B cell (primary cell): ENCODE measurements at regions not wholly inside any gene's neighbourhood (a gene's known extent, or its start where the extent isn't known, plus 50 kb on each side); places are given as distances from the start of the nearest gene placed in this dataset.

Experiments
- ATAC-seq: fragments of 200-7000 bp; cut with Tn5 transposase; one replicate; pipeline ENCODE4 v1.10.0; 2021; ENCODE audit warnings: low read depth, mild to moderate bottlenecking, moderate number of reproducible peaks, moderate library complexity
- CTCF ChIA-PET: fragments of 350-600 bp; sonication (Branson Sonifier 250); formaldehyde crosslinking; loops from one replicate; lab custom pipeline; 2021; ENCODE audit warnings: antibody characterized with exemption, inconsistent platforms; lab: Charles Lee
- POLR2A ChIA-PET: fragments of 350-600 bp; sonication (Branson Sonifier 250); formaldehyde crosslinking; loops from one replicate; lab custom pipeline; 2021; ENCODE audit warnings: antibody characterized with exemption; lab: Charles Lee
- DNase-seq: peaks from one replicate; pipeline ENCODE4 v3.0.0; 2013
- H2AFZ ChIP-seq: 2 replicates; pipeline ENCODE4 v1.6.1; 2012; ENCODE audit warnings: mild to moderate bottlenecking, low read depth, low read length; ENCODE audit not compliant: insufficient read depth, poor library complexity, severe bottlenecking
- H3K27ac ChIP-seq, 2 donors: 1 replicate in 1 of 2; 2 replicates in 1 of 2; pipeline ENCODE4 v1.5.1; 2012 to 2013; ENCODE audit warnings: low read length in 2 of 2, mild to moderate bottlenecking in 2 of 2, moderate library complexity in 1 of 2
- H3K27me3 ChIP-seq, 4 experiments: fragments of 200-600 bp in 1 of 4; sonication (generic) in 1 of 4; replicated peaks in 1 of 4; 1 replicate in 2 of 4; 2 replicates in 2 of 4; pipeline versions ENCODE4 v1.6.1 to v1.7.0; 2013 to 2016; ENCODE audit warnings: low read length in 3 of 4, mild to moderate bottlenecking in 2 of 4, mixed read lengths in 1 of 4, moderate library complexity in 1 of 4; ENCODE audit not compliant: insufficient read depth in 4 of 4, control insufficient read depth in 3 of 4; ENCODE audit errors: control extremely low read depth in 1 of 4
- H3K36me3 ChIP-seq, 2 experiments: replicated peaks in 1 of 2; 1 replicate in 1 of 2; 2 replicates in 1 of 2; pipeline versions ENCODE4 v1.6.1 to v1.7.1; 2013; ENCODE audit warnings: low read length in 1 of 2; ENCODE audit not compliant: insufficient read depth in 2 of 2, control insufficient read depth in 1 of 2; ENCODE audit errors: control extremely low read depth in 1 of 2, extremely low read depth in 1 of 2
- H3K4me1 ChIP-seq, 2 donors: fragments of 200-600 bp in 1 of 2; sonication (generic) in 1 of 2; 1 replicate in 1 of 2; 2 replicates in 1 of 2; pipeline versions ENCODE4 v1.5.1 to v1.6.1; 2013 to 2017; ENCODE audit warnings: low read length in 2 of 2; ENCODE audit not compliant: control insufficient read depth in 2 of 2, insufficient read depth in 2 of 2
- H3K4me2 ChIP-seq: replicated peaks from 2 replicates; pipeline ENCODE3; 2012; ENCODE audit warnings: mild to moderate bottlenecking, low read depth, low read length; ENCODE audit not compliant: poor library complexity, severe bottlenecking
- H3K4me3 ChIP-seq, 5 experiments: fragments of 200-600 bp in 1 of 5; sonication (generic) in 1 of 5; 1 replicate in 3 of 5; 2 replicates in 2 of 5; pipeline versions ENCODE4 v1.5.1 to v1.7.0; 2011 to 2016; ENCODE audit warnings: low read length in 4 of 5, mild to moderate bottlenecking in 4 of 5, low read depth in 2 of 5, control low read depth in 1 of 5, moderate library complexity in 1 of 5; ENCODE audit not compliant: insufficient read depth in 1 of 5; ENCODE audit errors: control extremely low read depth in 1 of 5, extremely low read depth in 1 of 5
- H3K79me2 ChIP-seq: fragments of 200-600 bp; sonication (generic); one replicate; pipeline ENCODE4 v1.6.0; 2016; ENCODE audit warnings: low read length; ENCODE audit not compliant: control insufficient read depth, insufficient read depth
- H3K9ac ChIP-seq: fragments of 200-600 bp; sonication (generic); 2 replicates; pipeline ENCODE4 v1.6.1; 2017; ENCODE audit warnings: mild to moderate bottlenecking, low read length, moderate library complexity
- H3K9me3 ChIP-seq, 3 donors: one replicate each; pipeline versions ENCODE4 v1.6.1 to v1.7.1; 2013; ENCODE audit warnings: low read length in 2 of 3; ENCODE audit not compliant: control insufficient read depth in 2 of 3, insufficient read depth in 1 of 3; ENCODE audit errors: control extremely low read depth in 1 of 3
- H4K20me1 ChIP-seq: 2 replicates; pipeline ENCODE4 v1.6.0; 2012; ENCODE audit warnings: mild to moderate bottlenecking, low read length; ENCODE audit not compliant: insufficient read depth, control insufficient read depth, poor library complexity, severe bottlenecking
- H3K27ac Mint-ChIP-seq: one replicate; pipeline ENCODE4 v1.8.0; 2021; ENCODE audit warnings: mixed read lengths
- H3K27me3 Mint-ChIP-seq: one replicate; pipeline ENCODE4 v1.8.0; 2021; ENCODE audit warnings: mixed read lengths
- H3K4me1 Mint-ChIP-seq: one replicate; pipeline ENCODE4 v1.8.0; 2021; ENCODE audit warnings: mixed read lengths
- H3K4me3 Mint-ChIP-seq: one replicate; pipeline ENCODE4 v1.8.0; 2021; ENCODE audit warnings: mixed read lengths
- H3K9me3 Mint-ChIP-seq: one replicate; pipeline ENCODE4 v1.8.0; 2022; ENCODE audit warnings: mixed read lengths; ENCODE audit not compliant: insufficient read depth
- CTCF ChIP-seq: fragments of 200-600 bp; IDR thresholded peaks from one replicate; pipeline ENCODE4 v1.8.0; 2022; ENCODE audit warnings: antibody characterized with exemption, mild to moderate bottlenecking
- EZH2 ChIP-seq: IDR thresholded peaks from 2 replicates; pipeline ENCODE4 v1.6.1; 2012; ENCODE audit warnings: borderline replicate concordance, low read depth, mild to moderate bottlenecking, moderate library complexity, low read length; ENCODE audit not compliant: insufficient read depth, poor library complexity, severe bottlenecking
- WGBS: methylation state at CpG from one replicate; pipeline ENCODE4 v1.1.5; 2013; ENCODE audit warnings: missing lambda C conversion rate; ENCODE audit not compliant: insufficient coverage; 5-methylcytosine and 5-hydroxymethylcytosine counted together
- intact Hi-C: fragments of 100-400 bp; cut with micrococcal nuclease; formaldehyde crosslinking; loops from one replicate; pipeline ENCODE4 v1.10.0; 2022

GRCh38 chr6:143600821-143601220 is 76.9 kb upstream of the PHACTR2 start:
- Mint-ChIP-seq H3K27ac (no peak overlapping the region), H3K27me3 (no peaks in the 10 kb centered on the region), H3K9me3 (peaks cover 2% of the 10 kb centered on the region), H3K4me3 (no peak overlapping the region), H3K4me1 (peaks cover 12% of the 10 kb centered on the region)
- Histone ChIP-seq H3K4me2 (no peak overlapping the region), H3K36me3 (no peaks in the 10 kb centered on the region), H3K9me3 (peaks cover 0 to 5% (median 1%) of the 10 kb centered on the region in 3 donors), H3K4me3 (no peak overlapping the region), H4K20me1 (no peaks in the 10 kb centered on the region), H3K27me3 (no peaks in the 10 kb centered on the region), H3K9ac (no peak overlapping the region), H3K79me2 (no peaks in the 10 kb centered on the region), H2AFZ (no peak overlapping the region), H3K4me1 (peaks cover 5 to 6% of the 10 kb centered on the region in 2 donors), H3K27ac (no peak overlapping the region)
- DNase-seq (no peak), ATAC-seq (no peak)
- WGBS = no CpG with 5 or more reads among the region's 2 CpGs
- intact Hi-C loops = no loop called here
- ChIA-PET CTCF (no interaction called here), POLR2A (no interaction called here)
- TF ChIP-seq CTCF (no peak), EZH2 (no peak)

GRCh38 chr6:143598466-143599080 is 79.2 kb upstream of the PHACTR2 start:
- TF ChIP-seq EZH2 = no peak
- no peak for TF ChIP-seq CTCF
- Histone ChIP-seq H3K9ac (no peak overlapping the region), H3K27ac (no peak overlapping the region), H2AFZ (no peak overlapping the region), H3K4me3 (no peak overlapping the region), H3K36me3 (no peaks in the 10 kb centered on the region), H4K20me1 (no peaks in the 10 kb centered on the region), H3K4me2 (peak overlapping the region; percentile 13), H3K27me3 (no peaks in the 10 kb centered on the region), H3K9me3 (peaks cover 0 to 5% (median 1%) of the 10 kb centered on the region in 3 donors), H3K4me1 (peaks cover 5 to 6% of the 10 kb centered on the region in 2 donors), H3K79me2 (no peaks in the 10 kb centered on the region)
- Mint-ChIP-seq H3K4me3 (no peak overlapping the region), H3K9me3 (peaks cover 2% of the 10 kb centered on the region), H3K27ac (no peak overlapping the region), H3K4me1 (peaks cover 12% of the 10 kb centered on the region), H3K27me3 (no peaks in the 10 kb centered on the region)
- no peak for ATAC-seq
- intact Hi-C loops = no loop called here
- no peak for DNase-seq
- WGBS = 6% methylated on average over 2 of the region's 3 CpGs
- ChIA-PET POLR2A (no interaction called here), CTCF (no interaction called here)
